GM18519 (cell line): ENCODE measurements at regions not wholly inside any gene's neighbourhood (a gene's known extent, or its start where the extent isn't known, plus 50 kb on each side); places are given as distances from the start of the nearest gene placed in this dataset.
"Not testable (repeated sequence)": the region's sequence is repeated elsewhere in the genome, so short reads cannot be mapped to it uniquely, and the experiment has no call there.

Experiments used
- ATAC-seq: cut with Tn5 transposase; IDR thresholded peaks from one replicate; pipeline ENCODE4 v1.9.1; 2021; ENCODE audit warnings: mild to moderate bottlenecking, moderate library complexity; ENCODE audit not compliant: unreplicated experiment, low FRiP score

DNA sequence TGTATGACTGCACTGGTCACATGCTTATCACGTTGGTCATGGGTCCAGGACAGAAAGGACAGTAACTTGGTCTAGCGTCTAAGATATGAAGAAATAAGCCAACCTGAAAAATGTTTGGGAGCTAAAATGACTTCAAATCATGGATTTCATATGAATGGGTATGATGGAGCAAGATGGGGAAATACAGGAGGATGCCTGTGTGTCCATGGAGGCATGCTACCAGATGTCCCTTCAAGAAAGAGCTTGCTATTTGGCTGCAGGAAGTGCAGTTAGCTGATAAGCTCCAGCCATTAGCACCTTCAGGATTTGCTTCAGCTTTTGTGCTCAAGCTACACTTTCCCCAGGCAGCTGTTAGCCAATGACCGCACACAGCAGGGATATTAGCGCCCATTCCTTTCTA lies 164.6 kb upstream of the THBS1 start:
- no peak for ATAC-seq

GRCh38 chr15:39417366-39418134 lies 163.3 kb upstream of the THBS1 start:
- ATAC-seq = no peak

- no peak for ATAC-seq
Measured at GRCh38 chr15:39419651-39420050, 161.2 kb upstream of the THBS1 start.

DNA sequence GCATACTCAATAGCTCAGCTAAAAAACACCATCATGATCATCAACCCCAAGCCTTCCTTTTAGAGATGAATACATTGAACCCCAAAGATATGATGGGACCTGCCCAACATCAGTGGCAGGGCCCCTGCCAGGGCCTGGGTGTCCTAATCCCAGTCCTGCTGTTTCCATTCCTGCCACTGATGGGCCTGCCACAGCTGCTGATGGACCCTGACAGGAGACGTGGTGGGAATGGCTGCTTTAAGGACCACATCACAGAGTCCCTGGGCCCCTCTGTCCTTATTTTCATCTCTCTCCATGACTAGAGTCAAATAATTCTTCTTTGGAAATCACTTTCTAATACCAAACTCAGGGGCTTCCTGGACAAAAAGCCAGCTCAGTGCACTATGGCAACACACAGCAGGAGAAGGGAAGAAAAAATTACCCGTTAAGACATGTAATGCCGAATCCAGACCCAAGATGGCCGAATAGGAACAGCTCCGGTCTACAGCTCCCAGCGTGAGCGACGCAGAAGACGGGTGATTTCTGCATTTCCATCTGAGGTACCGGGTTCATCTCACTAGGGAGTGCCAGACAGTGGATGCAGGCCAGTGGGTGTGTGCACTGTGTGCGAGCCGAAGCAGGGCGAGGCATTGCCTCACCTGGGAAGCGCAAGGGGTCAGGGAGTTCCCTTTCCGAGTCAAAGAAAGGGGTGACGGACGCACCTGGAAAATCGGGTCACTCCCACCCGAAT lies 160.6 kb upstream of the THBS1 start:
- ATAC-seq = not testable (repeated sequence)

DNA sequence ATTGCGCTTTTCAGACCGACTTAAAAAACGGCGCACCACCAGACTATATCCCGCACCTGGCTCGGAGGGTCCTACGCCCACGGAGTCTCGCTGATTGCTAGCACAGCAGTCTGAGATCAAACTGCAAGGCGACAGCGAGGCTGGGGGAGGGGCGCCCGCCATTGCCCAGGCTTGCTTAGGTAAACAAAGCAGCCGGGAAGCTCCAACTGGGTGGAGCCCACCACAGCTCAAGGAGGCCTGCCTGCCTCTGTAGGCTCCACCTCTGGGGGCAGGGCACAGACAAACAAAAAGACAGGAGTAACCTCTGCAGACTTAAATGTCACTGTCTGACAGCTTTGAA lies 160.1 kb upstream of the THBS1 start:
- ATAC-seq = not testable (repeated sequence)

DNA sequence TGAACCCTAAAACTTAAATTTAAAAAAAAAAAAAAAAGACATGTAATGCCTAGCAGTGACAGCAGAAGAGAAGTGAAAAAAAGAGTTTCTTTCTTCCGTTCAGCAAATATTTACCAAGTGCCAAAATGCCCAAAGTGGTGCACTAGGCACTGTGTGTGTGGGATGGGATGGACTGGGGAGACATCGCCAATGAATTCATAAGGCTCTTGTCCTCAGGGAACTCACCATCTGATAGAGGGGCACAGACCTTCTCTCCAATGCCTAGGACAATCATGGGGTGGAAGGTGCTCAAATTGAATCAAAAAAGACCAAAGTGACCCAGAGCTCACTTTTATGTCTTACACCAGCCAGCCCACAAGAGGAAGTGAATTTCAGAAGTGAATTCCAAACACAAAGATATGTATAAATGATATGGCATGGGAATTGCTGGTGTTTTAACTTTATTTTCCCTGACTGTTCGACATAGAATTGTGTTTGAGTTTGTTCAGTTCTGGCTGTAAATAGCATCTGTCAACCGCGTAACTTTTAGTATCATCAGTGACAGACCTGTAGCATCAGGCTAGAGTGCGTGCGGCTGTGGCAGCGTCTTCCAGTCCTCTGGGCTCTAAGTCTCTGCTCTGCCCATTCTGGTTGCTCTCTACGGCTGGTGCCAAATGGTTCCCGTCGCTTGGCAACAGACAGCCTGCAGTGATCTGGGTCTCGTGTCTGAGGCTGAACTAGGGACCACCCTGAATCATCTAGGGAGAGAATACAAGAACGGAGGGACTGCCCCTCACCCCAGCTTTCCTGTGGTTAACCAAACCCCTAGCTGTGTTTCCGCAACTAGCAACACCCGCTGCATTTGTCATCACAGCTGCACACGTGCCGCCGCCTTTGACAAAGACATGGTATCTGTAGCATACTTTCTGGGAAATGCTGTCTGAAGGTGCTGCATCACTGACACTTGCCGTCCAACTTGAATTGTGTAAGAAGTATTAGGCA lies 154.0 kb upstream of the THBS1 start:
- peak; percentile 72 for ATAC-seq

DNA sequence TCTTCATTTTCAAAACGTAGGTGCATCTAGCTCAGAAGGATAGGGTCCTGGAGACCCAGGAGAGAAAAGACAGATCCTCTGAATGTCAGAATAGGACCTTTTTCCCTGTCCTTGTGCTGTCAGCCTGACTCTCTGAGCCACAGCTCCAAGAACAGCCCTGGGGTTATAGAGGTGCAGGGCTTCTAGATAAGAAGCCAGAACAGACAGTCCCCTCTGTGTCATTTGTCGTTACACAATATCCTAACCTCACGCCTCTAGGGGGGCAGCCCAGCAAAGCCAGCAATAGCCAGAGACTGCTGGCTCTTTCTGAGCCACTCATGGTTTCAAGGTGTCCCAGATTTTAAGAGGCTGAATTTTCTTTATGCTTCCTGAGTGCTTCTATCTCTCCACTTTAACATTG lies 153.2 kb upstream of the THBS1 start:
- ATAC-seq = no peak

DNA sequence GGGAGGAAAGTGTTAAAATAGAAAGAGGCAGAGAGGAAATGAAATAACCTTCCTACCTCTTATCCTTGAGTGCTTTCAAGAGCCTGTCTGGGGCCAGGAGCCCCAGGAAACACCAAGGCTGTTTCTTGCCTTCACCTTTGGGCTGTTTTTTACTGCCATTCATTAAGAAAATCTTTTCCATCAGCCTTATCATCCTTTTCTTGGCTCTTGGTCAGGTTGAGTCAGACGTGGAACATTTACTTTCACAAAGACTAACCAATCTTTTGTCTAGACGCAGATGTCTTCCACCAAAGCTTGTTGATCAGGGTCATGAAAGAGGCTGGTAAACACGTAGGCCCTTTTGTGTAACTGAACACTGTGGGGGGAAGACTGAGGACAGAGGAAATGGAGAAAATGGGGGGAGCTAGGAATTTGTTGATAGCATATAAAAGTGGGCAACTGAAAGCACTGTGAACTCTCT lies 151.0 kb upstream of the THBS1 start:
- peak; percentile 40 for ATAC-seq

DNA sequence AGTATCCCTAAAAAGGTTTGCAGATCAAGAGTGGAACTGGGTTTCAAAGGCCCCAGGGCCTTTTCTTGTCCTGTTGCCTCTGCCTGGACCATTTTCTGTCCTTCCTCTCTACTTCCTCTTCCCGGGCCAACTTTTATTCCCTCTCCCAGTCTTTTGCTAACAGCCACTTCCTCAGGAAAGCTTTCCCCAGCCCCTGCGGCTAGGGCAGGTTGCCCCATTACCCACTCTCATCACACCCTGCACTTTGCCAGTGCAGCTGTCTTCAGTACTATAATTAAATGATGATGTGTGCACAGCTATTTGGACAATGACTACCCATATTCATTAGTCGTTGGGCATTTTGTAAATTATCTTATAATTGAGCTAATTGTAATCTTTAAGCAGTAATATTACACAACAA lies 150.5 kb upstream of the THBS1 start:
- ATAC-seq = no peak

DNA sequence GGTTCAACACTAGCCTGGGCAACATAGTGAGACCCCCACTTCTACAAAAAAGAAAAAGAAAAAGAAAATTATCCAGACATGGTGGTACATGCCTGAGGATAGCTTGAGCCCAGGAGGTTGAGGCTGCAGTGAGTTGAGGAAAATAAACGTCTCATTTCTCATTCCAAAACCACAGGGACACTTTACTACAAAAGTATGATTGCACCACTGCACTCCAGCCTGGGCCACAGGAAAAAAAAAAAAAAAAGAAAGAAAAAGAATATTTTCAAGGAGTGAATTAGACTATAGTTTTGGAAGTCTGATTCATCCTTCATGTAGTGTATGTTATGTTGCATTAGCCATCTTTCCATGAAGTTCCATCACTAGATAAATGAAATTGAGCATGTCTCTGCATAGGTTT lies 149.5 kb upstream of the THBS1 start:
- no peak for ATAC-seq

DNA sequence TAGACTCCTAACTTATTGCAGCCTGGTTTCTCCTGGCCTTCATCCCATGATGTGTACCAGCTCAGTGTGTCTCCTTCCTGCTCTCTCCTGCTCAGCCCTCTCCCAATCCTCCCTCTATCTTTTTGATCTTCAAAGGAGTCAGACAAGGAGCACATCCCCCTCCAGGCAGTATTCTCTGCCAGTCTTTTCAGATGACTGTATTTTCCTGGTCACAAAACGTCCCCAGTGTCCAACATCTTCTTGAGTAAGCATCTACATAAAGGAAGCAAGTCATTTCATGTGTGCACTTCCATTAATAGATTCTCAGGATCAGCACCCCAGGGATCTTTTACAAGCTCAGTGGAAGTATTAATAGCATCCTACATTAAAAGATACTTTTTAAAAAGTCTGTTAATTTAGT lies 148.9 kb upstream of the THBS1 start:
- no peak for ATAC-seq

DNA sequence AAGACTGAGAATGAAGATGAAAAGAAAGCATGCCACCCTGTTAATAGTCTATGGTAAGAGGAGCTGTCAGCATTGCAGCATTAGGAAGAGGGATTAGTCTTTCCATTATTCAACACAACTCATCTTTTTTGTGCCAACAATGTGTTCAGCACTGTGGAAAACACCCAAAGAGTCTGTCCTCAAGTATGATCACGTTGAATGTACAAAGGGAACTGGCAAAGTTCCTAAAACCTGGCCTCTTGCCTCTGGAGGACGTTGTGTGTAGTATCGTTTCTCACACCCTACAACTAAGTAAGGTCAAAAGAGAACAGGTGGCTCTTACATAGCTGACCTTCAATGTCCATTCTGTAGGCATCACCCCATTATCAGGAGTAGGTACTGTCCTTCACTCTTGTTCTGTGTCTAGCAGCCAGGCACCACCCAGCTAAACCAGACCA lies 147.9 kb upstream of the THBS1 start:
- no peak for ATAC-seq

GRCh38 chr15:39433376-39433775 lies 147.5 kb upstream of the THBS1 start:
- no peak for ATAC-seq

DNA sequence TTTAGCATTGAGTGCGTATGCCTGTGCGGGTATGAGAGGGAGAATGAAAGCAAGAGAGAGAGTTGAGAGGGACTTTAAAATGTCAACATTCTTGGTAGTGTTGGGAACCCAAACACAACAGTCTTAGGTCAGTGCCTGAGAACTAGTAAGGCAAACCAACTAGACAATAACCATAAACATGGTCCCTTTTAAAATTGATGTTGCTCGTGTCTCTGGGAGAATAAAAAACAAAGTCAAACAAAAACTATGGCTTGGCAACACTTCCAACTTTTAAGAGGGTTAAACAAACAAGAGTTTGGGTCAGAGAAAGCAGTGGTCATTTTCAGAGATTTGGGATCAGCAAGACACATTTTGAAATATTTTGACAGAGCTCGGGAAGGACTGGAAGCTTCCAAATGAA lies 146.7 kb upstream of the THBS1 start:
- no peak for ATAC-seq

GRCh38 chr15:39434751-39435238 lies 146.1 kb upstream of the THBS1 start:
- no peak for ATAC-seq

- no peak for ATAC-seq
Measured at GRCh38 chr15:39435244-39435643, 145.6 kb upstream of the THBS1 start.

DNA sequence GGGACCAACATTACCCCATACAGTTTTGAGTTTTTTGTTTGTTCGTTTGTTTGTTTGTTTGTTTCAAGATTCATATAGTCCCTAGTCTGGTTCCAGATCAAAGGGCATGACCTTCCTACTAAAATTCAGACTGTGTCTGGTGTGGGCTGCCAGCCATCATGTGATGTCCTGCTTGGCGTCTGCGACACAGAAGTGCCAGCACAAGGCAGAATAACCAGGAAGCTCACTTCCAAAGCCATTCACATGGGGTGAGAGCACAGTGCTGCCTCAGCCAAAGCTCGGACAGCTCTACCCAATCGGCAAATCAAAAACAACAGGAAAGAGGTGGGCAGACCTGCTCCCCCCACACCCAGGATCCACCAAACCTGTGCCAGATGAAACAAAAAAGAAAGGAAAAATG lies 142.6 kb upstream of the THBS1 start:
- no peak for ATAC-seq

- no peak for ATAC-seq
Measured at GRCh38 chr15:39438799-39439592, 141.9 kb upstream of the THBS1 start.

- ATAC-seq = no peak
Measured at GRCh38 chr15:39442898-39443297, 138.0 kb upstream of the THBS1 start.

DNA sequence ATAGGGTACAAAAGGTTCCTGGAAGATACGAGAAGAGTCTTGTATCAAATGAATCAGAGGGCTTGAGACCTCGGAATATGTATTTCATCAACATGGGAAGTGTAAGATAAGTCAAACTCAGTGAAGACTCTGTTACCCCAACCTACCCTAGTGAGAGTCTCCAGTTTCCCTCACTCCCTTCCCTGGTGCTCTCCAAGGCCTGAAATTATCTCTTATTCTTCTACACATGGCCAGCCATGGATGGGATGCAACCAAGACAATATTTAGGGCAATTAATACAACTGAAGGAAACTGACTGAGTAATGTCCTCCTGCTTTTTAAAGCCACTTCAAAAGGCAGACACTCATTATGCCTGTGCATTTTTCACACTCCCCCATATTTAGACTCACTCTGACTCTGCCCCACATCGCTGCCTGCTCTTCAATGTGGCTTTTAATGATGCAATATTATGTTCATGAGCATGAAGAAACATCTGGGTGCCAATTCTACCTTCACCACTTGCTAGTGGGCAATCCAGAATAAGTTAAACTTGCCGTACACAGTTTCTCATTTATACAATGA lies 137.1 kb upstream of the THBS1 start:
- no peak for ATAC-seq
